WTC11 (cell line): ENCODE measurements at regions not wholly inside any gene's neighbourhood (a gene's known extent, or its start where the extent isn't known, plus 50 kb on each side); places are given as distances from the start of the nearest gene placed in this dataset.

Experiments
- ATAC-seq: fragments of 200-7000 bp; cut with Tn5 transposase; 2 replicates; pipeline ENCODE4 v1.10.0; 2021; ENCODE audit warnings: mild to moderate bottlenecking, moderate library complexity
- CTCF ChIA-PET: fragments of 300-600 bp; sonication (Branson Sonifier 250); formaldehyde crosslinking; loops from one replicate; lab custom pipeline; 2021; ENCODE audit warnings: antibody characterized with exemption; lab: Charles Lee
- POLR2A ChIA-PET: fragments of 350-600 bp; sonication (Branson Sonifier 250); formaldehyde crosslinking; loops from one replicate; lab custom pipeline; 2021; ENCODE audit warnings: antibody characterized with exemption; lab: Charles Lee
- DNase-seq: peaks from one replicate; pipeline ENCODE4 v3.0.0; 2021; ENCODE audit warnings: low spot score
- H3K27ac Mint-ChIP-seq: 2 replicates; pipeline ENCODE4 v1.8.0; 2021; ENCODE audit warnings: mixed read lengths
- H3K27me3 Mint-ChIP-seq: 2 replicates; pipeline ENCODE4 v1.8.0; 2021; ENCODE audit warnings: low read depth, mild to moderate bottlenecking, moderate library complexity, mixed read lengths
- H3K36me3 Mint-ChIP-seq: 2 replicates; pipeline ENCODE4 v1.8.0; 2021; ENCODE audit warnings: mixed read lengths
- H3K4me1 Mint-ChIP-seq: 2 replicates; pipeline ENCODE4 v1.8.0; 2022; ENCODE audit warnings: mixed read lengths
- H3K4me3 Mint-ChIP-seq: 2 replicates; pipeline ENCODE4 v1.8.0; 2021; ENCODE audit warnings: mild to moderate bottlenecking, moderate library complexity, mixed read lengths
- H3K9me3 Mint-ChIP-seq: 2 replicates; pipeline ENCODE4 v1.8.0; 2021; ENCODE audit warnings: mixed read lengths
- KAT7 ChIP-seq: sonication (generic); formaldehyde crosslinking; IDR thresholded peaks from 2 replicates; pipeline ENCODE4 v1.8.1; 2023; ENCODE audit warnings: missing genetic modification reagents, mild to moderate bottlenecking, borderline replicate concordance
- NFYB ChIP-seq: sonication (generic); formaldehyde crosslinking; conservative IDR thresholded peaks from 2 replicates; pipeline ENCODE4 v1.8.0; 2022; ENCODE audit warnings: low read depth, missing genetic modification reagents
- NR3C1 ChIP-seq: sonication (generic); formaldehyde crosslinking; conservative IDR thresholded peaks from 2 replicates; pipeline ENCODE4 v1.8.1; 2023; ENCODE audit warnings: low read depth, mild to moderate bottlenecking, missing genetic modification reagents
- PRRX2 ChIP-seq: fragments of 250-450 bp; sonication (Bioruptor Pico); IDR thresholded peaks from 2 replicates; pipeline ENCODE4 v1.8.0; 2021; ENCODE audit warnings: mild to moderate bottlenecking
- RELA ChIP-seq: sonication (generic); formaldehyde crosslinking; IDR thresholded peaks from 2 replicates; pipeline ENCODE4 v1.8.1; 2022; ENCODE audit warnings: missing genetic modification reagents, mild to moderate bottlenecking, borderline replicate concordance
- RORB ChIP-seq: fragments of 250-450 bp; sonication (Bioruptor Pico); IDR thresholded peaks from 2 replicates; pipeline ENCODE4 v1.9.0; 2021; ENCODE audit warnings: mild to moderate bottlenecking
- TEAD1 ChIP-seq: sonication (generic); formaldehyde crosslinking; IDR thresholded peaks from 2 replicates; pipeline ENCODE4 v1.8.0; 2022; ENCODE audit warnings: mild to moderate bottlenecking, missing genetic modification reagents
- TEAD4 ChIP-seq: sonication (generic); formaldehyde crosslinking; IDR thresholded peaks from 2 replicates; pipeline ENCODE4 v1.8.0; 2022; ENCODE audit warnings: mild to moderate bottlenecking, missing genetic modification reagents
- ZNF232 ChIP-seq: sonication (generic); formaldehyde crosslinking; IDR thresholded peaks from 2 replicates; pipeline ENCODE4 v1.8.0; 2022; ENCODE audit warnings: mild to moderate bottlenecking, missing genetic modification reagents
- TF ChIP-seq, protein P1 (sequence below): fragments of 250-450 bp; sonication (Bioruptor Pico); conservative IDR thresholded peaks from 2 replicates; pipeline ENCODE4 v1.9.0; 2021; ENCODE audit warnings: mild to moderate bottlenecking
- TF ChIP-seq, protein P2 (sequence below): sonication (generic); formaldehyde crosslinking; IDR thresholded peaks from 2 replicates; pipeline ENCODE4 v1.8.1; 2023; ENCODE audit warnings: mild to moderate bottlenecking, missing genetic modification reagents, moderate library complexity
- TF ChIP-seq, protein P3 (sequence below): fragments of 250-450 bp; sonication (Bioruptor Pico); IDR thresholded peaks from 2 replicates; pipeline ENCODE4 v1.9.0; 2021; ENCODE audit warnings: moderate library complexity, mild to moderate bottlenecking, inconsistent platforms, borderline replicate concordance
- TF ChIP-seq, protein P4 (sequence below): sonication (generic); formaldehyde crosslinking; IDR thresholded peaks from 2 replicates; pipeline ENCODE4 v1.8.0; 2023; ENCODE audit warnings: missing genetic modification reagents, mild to moderate bottlenecking, borderline replicate concordance
- TF ChIP-seq, protein P5 (sequence below): sonication (generic); formaldehyde crosslinking; IDR thresholded peaks from 2 replicates; pipeline ENCODE4 v1.8.1; 2022; ENCODE audit warnings: missing genetic modification reagents, borderline replicate concordance
- TF ChIP-seq, protein P6 (sequence below): sonication (generic); formaldehyde crosslinking; IDR thresholded peaks from 2 replicates; pipeline ENCODE4 v1.8.0; 2023; ENCODE audit warnings: mild to moderate bottlenecking, missing genetic modification reagents

DNA sequence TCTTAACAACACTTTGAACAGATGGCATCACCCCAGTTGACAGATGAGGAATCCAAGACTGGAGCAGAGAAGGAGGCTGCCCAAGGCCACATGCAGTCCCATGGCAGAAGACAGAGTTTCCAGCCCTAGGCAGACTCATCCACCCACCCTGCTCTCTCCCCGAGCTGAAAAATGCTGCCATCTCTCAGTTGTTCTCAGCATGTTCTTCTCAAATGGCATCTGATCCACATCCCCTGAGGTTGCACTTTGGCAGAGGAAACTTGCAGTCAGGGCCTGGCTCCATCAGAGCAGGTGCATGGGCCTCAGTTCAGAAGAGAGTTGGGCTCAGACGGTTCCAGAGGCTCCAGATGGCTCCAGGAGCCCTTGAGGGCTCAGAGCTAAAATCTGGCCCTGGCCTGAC is 709.4 kb downstream of the MATN1 start (continued):
- TF ChIP-seq, protein P1, sequence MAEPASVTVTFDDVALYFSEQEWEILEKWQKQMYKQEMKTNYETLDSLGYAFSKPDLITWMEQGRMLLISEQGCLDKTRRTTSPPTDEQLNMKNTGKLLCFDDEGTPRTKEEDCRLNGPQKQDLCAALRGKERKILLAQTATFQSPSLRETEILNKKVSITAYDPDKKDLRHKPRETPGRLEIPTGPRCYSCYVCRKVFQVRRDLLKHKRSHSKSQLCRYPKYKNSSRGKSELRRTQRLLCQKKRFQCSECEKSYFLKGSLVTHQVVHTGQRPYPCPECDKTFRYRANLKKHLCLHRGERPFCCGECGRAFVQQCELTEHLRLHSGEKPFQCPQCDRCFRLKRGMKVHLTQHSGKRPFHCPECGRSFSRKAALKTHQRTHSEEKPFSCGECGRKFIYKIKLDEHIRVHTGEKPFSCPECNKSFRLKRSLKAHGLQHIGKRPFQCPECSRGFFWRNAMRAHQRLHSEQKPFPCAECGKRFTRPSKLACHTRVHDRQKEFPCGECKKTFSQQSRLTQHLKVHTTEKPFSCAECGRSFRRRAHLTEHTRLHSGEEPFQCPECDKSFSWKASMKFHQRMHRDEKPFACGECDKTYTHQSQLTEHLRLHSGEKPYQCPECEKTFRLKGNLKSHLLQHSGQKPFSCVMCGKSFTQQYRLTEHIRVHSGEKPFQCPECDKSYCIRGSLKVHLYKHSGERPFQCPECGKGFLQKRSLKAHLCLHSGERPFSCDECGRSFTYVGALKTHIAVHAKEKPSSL (CRISPR knock-in tag) = no peak

DNA sequence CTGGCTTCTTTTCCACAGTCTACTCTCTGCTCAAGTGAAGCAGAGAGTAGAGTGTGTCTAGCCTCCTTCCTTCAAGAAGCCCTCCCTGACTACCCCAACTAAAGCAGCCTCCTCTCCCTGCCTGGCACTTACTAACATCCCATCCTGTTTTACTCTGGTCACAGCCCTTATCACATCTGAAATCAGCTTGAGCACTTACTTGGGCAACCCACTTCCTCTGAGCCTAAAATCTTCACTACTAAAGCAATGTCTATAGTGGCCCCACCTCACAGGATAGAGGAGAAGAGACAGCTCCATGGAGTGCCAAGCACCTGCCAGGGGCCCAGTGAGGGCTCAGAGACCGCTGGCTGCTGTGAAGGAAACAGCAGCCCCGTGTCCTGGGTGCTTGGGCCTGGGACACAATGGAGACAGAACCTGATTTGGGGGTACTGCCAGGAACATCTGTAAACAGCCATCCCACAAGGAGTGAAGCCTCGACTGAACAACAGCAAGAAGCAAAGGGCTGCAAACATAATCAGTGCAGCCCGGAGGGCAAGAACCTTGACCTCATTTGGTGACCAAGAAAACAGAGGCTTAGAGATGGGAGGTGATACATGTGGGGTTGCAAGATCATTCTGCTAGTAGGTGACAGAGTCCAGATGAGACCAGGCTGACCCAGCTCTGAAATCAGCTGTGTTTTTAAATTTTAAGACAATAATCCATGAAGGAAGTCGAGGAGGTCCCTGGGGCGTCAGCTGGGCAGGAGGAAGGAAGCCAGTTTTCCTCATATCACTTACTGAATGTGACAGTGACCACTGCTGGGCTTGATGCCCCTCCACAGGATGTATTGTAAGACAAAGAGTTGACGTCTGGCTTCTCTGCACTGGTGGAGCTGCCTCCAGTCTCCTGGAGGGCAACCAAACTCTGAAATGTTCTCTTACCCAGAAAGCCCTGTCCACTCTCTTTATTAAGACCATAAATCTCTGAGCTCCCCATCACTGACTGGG is 710.6 kb downstream of the MATN1 start:
- Mint-ChIP-seq H3K4me3 (no peak overlapping the region), H3K9me3 (peaks cover 8% of the 10 kb centered on the region), H3K27me3 (no peaks in the 10 kb centered on the region), H3K27ac (peak overlapping the region; percentile 58; the same call in 1 of the 2 replicates), H3K36me3 (peaks cover 9% of the 10 kb centered on the region)
- CTCF ChIA-PET = no interaction called here
- POLR2A ChIA-PET = no interaction called here
- TF ChIP-seq NFYB = no peak
- TF ChIP-seq, protein P2, sequence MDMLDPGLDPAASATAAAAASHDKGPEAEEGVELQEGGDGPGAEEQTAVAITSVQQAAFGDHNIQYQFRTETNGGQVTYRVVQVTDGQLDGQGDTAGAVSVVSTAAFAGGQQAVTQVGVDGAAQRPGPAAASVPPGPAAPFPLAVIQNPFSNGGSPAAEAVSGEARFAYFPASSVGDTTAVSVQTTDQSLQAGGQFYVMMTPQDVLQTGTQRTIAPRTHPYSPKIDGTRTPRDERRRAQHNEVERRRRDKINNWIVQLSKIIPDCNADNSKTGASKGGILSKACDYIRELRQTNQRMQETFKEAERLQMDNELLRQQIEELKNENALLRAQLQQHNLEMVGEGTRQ (CRISPR knock-in tag) = no peak
- TF ChIP-seq NR3C1 (CRISPR knock-in tag) = no peak
- TF ChIP-seq, all 79 proteins: peak for 0
- no peak for ATAC-seq
- DNase-seq = no peak
- H3K4me1 Mint-ChIP-seq = peaks cover 25% of the 10 kb centered on the region

DNA sequence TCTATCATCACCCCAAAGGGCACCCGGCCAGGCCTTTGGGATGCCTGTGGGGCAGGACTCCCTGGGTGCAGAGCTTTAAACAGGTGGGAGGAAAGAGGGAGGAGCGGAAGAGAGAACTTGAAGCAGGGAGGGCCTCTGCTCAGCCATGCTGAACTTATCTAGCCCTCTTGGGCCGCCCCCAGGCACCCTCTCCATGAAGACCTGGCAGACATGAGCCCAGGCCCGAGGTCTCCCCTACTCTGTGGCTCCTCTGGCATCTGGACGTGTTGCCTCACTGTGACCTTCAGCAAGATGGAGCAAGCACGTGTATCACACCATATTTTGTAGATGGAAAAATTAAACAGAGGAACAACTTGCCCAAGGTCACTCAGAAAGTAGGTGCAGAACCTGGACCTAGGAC is 711.4 kb downstream of the MATN1 start:
- CTCF ChIA-PET = no interaction called here
- no peak for DNase-seq
- peaks cover 25% of the 10 kb centered on the region for H3K4me1 Mint-ChIP-seq
- H3K9me3 Mint-ChIP-seq = peaks cover 5% of the 10 kb centered on the region; the same call in 1 of the 2 replicates
- no peak overlapping the region for H3K4me3 Mint-ChIP-seq
- no peak for ATAC-seq
- H3K27ac Mint-ChIP-seq = no peak overlapping the region
- H3K27me3 Mint-ChIP-seq = no peaks in the 10 kb centered on the region
- TF ChIP-seq RELA (CRISPR knock-in tag) (no peak), RORB (CRISPR knock-in tag) (no peak), KAT7 (CRISPR knock-in tag) (no peak), ZNF232 (CRISPR knock-in tag) (no peak), PRRX2 (CRISPR knock-in tag) (no peak), TEAD1 (CRISPR knock-in tag) (no peak), TEAD4 (no peak)
- TF ChIP-seq, protein P3, sequence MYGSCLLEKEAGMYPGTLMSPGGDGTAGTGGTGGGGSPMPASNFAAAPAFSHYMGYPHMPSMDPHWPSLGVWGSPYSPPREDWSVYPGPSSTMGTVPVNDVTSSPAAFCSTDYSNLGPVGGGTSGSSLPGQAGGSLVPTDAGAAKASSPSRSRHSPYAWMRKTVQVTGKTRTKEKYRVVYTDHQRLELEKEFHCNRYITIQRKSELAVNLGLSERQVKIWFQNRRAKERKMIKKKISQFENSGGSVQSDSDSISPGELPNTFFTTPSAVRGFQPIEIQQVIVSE (CRISPR knock-in tag) = no peak
- TF ChIP-seq, protein P4, sequence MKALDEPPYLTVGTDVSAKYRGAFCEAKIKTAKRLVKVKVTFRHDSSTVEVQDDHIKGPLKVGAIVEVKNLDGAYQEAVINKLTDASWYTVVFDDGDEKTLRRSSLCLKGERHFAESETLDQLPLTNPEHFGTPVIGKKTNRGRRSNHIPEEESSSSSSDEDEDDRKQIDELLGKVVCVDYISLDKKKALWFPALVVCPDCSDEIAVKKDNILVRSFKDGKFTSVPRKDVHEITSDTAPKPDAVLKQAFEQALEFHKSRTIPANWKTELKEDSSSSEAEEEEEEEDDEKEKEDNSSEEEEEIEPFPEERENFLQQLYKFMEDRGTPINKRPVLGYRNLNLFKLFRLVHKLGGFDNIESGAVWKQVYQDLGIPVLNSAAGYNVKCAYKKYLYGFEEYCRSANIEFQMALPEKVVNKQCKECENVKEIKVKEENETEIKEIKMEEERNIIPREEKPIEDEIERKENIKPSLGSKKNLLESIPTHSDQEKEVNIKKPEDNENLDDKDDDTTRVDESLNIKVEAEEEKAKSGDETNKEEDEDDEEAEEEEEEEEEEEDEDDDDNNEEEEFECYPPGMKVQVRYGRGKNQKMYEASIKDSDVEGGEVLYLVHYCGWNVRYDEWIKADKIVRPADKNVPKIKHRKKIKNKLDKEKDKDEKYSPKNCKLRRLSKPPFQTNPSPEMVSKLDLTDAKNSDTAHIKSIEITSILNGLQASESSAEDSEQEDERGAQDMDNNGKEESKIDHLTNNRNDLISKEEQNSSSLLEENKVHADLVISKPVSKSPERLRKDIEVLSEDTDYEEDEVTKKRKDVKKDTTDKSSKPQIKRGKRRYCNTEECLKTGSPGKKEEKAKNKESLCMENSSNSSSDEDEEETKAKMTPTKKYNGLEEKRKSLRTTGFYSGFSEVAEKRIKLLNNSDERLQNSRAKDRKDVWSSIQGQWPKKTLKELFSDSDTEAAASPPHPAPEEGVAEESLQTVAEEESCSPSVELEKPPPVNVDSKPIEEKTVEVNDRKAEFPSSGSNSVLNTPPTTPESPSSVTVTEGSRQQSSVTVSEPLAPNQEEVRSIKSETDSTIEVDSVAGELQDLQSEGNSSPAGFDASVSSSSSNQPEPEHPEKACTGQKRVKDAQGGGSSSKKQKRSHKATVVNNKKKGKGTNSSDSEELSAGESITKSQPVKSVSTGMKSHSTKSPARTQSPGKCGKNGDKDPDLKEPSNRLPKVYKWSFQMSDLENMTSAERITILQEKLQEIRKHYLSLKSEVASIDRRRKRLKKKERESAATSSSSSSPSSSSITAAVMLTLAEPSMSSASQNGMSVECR (CRISPR knock-in tag) = no peak
- TF ChIP-seq, protein P5, sequence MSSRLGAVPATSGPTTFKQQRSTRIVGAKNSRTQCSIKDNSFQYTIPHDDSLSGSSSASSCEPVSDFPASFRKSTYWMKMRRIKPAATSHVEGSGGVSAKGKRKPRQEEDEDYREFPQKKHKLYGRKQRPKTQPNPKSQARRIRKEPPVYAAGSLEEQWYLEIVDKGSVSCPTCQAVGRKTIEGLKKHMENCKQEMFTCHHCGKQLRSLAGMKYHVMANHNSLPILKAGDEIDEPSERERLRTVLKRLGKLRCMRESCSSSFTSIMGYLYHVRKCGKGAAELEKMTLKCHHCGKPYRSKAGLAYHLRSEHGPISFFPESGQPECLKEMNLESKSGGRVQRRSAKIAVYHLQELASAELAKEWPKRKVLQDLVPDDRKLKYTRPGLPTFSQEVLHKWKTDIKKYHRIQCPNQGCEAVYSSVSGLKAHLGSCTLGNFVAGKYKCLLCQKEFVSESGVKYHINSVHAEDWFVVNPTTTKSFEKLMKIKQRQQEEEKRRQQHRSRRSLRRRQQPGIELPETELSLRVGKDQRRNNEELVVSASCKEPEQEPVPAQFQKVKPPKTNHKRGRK (CRISPR knock-in tag) = no peak
- TF ChIP-seq, protein P6, sequence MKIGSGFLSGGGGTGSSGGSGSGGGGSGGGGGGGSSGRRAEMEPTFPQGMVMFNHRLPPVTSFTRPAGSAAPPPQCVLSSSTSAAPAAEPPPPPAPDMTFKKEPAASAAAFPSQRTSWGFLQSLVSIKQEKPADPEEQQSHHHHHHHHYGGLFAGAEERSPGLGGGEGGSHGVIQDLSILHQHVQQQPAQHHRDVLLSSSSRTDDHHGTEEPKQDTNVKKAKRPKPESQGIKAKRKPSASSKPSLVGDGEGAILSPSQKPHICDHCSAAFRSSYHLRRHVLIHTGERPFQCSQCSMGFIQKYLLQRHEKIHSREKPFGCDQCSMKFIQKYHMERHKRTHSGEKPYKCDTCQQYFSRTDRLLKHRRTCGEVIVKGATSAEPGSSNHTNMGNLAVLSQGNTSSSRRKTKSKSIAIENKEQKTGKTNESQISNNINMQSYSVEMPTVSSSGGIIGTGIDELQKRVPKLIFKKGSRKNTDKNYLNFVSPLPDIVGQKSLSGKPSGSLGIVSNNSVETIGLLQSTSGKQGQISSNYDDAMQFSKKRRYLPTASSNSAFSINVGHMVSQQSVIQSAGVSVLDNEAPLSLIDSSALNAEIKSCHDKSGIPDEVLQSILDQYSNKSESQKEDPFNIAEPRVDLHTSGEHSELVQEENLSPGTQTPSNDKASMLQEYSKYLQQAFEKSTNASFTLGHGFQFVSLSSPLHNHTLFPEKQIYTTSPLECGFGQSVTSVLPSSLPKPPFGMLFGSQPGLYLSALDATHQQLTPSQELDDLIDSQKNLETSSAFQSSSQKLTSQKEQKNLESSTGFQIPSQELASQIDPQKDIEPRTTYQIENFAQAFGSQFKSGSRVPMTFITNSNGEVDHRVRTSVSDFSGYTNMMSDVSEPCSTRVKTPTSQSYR (CRISPR knock-in tag) = no peak
- TF ChIP-seq, all 79 proteins: peak for 0
- POLR2A ChIA-PET = no interaction called here
- peaks cover 7% of the 10 kb centered on the region; the same call in 1 of the 2 replicates for H3K36me3 Mint-ChIP-seq
